Epidermal melanocyte (primary cell): ENCODE measurements at regions not wholly inside any gene's neighbourhood (a gene's known extent, or its start where the extent isn't known, plus 50 kb on each side); places are given as distances from the start of the nearest gene placed in this dataset.

Experiments
- DNase-seq: peaks from one replicate; pipeline ENCODE4 v3.0.0; 2011; ENCODE audit warnings: low spot score; ENCODE audit not compliant: insufficient read length

- DNase-seq, result no peak
Measured at GRCh38 chr4:81566161-81566591, 94.5 kb upstream of the RASGEF1B start.

GRCh38 chr4:81565142-81565870 is 93.6 kb upstream of the RASGEF1B start:
- DNase-seq, result no peak

- no peak for DNase-seq
Measured at GRCh38 chr4:81564025-81564424, 92.3 kb upstream of the RASGEF1B start.

GRCh38 chr4:81562093-81562492 is 90.4 kb upstream of the RASGEF1B start:
- DNase-seq, result no peak

GRCh38 chr4:81557306-81557705 is 85.6 kb upstream of the RASGEF1B start:
- DNase-seq, result no peak

GRCh38 chr4:81555489-81555888 is 83.8 kb upstream of the RASGEF1B start:
- no peak for DNase-seq

- no peak for DNase-seq
Measured at GRCh38 chr4:81552086-81552485, 80.4 kb upstream of the RASGEF1B start.

- DNase-seq, result no peak
Measured at GRCh38 chr4:81550388-81550859, 78.7 kb upstream of the RASGEF1B start.

GRCh38 chr4:81549984-81550383 is 78.3 kb upstream of the RASGEF1B start:
- peak; percentile 45 for DNase-seq

- DNase-seq, result no peak
Measured at GRCh38 chr4:81546777-81547176, 75.1 kb upstream of the RASGEF1B start.

- DNase-seq, result no peak
Measured at GRCh38 chr4:81541161-81541945, 69.6 kb upstream of the RASGEF1B start.

- no peak for DNase-seq
Measured at GRCh38 chr4:81538716-81539427, 67.2 kb upstream of the RASGEF1B start.

- no peak for DNase-seq
Measured at GRCh38 chr4:81531410-81531809, 59.7 kb upstream of the RASGEF1B start.

- no peak for DNase-seq
Measured at GRCh38 chr4:81528979-81529378, 57.3 kb upstream of the RASGEF1B start.

- DNase-seq, result no peak
Measured at GRCh38 chr4:81528200-81528599, 56.5 kb upstream of the RASGEF1B start.

- DNase-seq, result no peak
Measured at GRCh38 chr4:81527709-81528108, 56.0 kb upstream of the RASGEF1B start.

- no peak for DNase-seq
Measured at GRCh38 chr4:81527115-81527514, 55.4 kb upstream of the RASGEF1B start.

GRCh38 chr4:81526706-81527105 is 55.0 kb upstream of the RASGEF1B start:
- no peak for DNase-seq

GRCh38 chr4:81523672-81524327 is 52.1 kb upstream of the RASGEF1B start:
- peak; percentile 41 for DNase-seq

GRCh38 chr4:81522711-81523110 is 51.0 kb upstream of the RASGEF1B start:
- DNase-seq, result no peak

GRCh38 chr4:81521708-81522107 is 50.0 kb upstream of the RASGEF1B start:
- no peak for DNase-seq
